HG03457 (cell line): ENCODE measurements at regions not wholly inside any gene's neighbourhood (a gene's known extent, or its start where the extent isn't known, plus 50 kb on each side); places are given as distances from the start of the nearest gene placed in this dataset.

Source experiments
- ATAC-seq: cut with Tn5 transposase; IDR thresholded peaks from one replicate; pipeline ENCODE4 v1.9.1; 2021; ENCODE audit warnings: moderate number of reproducible peaks; ENCODE audit not compliant: unreplicated experiment

- no peak for ATAC-seq
Observed at GRCh38 chr2:65802298-65802942, 370.0 kb upstream of the SPRED2 start.

GRCh38 chr2:65800998-65801397 is 368.6 kb upstream of the SPRED2 start:
- no peak for ATAC-seq

GRCh38 chr2:65799141-65799854 is 366.9 kb upstream of the SPRED2 start:
- ATAC-seq: no peak

- no peak for ATAC-seq
Observed at GRCh38 chr2:65798641-65799040, 366.2 kb upstream of the SPRED2 start.

GRCh38 chr2:65794994-65795393 is 362.6 kb upstream of the SPRED2 start:
- no peak for ATAC-seq

GRCh38 chr2:65791404-65791975 is 359.1 kb upstream of the SPRED2 start:
- no peak for ATAC-seq

- no peak for ATAC-seq
Observed at GRCh38 chr2:65790676-65790935, 358.2 kb upstream of the SPRED2 start.

GRCh38 chr2:65789923-65790675 is 357.7 kb upstream of the SPRED2 start:
- ATAC-seq: no peak

- no peak for ATAC-seq
Observed at GRCh38 chr2:65788556-65788955, 356.2 kb upstream of the SPRED2 start.

GRCh38 chr2:65786765-65787164 is 354.4 kb upstream of the SPRED2 start:
- no peak for ATAC-seq

GRCh38 chr2:65786007-65786717 is 353.8 kb upstream of the SPRED2 start:
- no peak for ATAC-seq

- ATAC-seq: no peak
Observed at GRCh38 chr2:65782996-65783650, 350.7 kb upstream of the SPRED2 start.

- ATAC-seq: no peak
Observed at GRCh38 chr2:65782186-65782585, 349.8 kb upstream of the SPRED2 start.

GRCh38 chr2:65781756-65782155 is 349.4 kb upstream of the SPRED2 start:
- no peak for ATAC-seq

- ATAC-seq: no peak
Observed at GRCh38 chr2:65779021-65779420, 346.6 kb upstream of the SPRED2 start.

- ATAC-seq: no peak
Observed at GRCh38 chr2:65778137-65778536, 345.7 kb upstream of the SPRED2 start.

GRCh38 chr2:65775839-65776238 is 343.4 kb upstream of the SPRED2 start:
- no peak for ATAC-seq

- ATAC-seq: no peak
Observed at GRCh38 chr2:65767946-65768345, 335.5 kb upstream of the SPRED2 start.

- no peak for ATAC-seq
Observed at GRCh38 chr2:65766768-65767267, 334.4 kb upstream of the SPRED2 start.

GRCh38 chr2:65765376-65765775 is 333.0 kb upstream of the SPRED2 start:
- no peak for ATAC-seq

- ATAC-seq: no peak
Observed at GRCh38 chr2:65762068-65762467, 329.7 kb upstream of the SPRED2 start.
